ENCODE measurements at regions not wholly inside any gene's neighbourhood (a gene's known extent, or its start where the extent isn't known, plus 50 kb on each side); places are given as distances from the start of the nearest gene placed in this dataset.
"Not testable (repeated sequence)": the region's sequence is repeated elsewhere in the genome, so short reads cannot be mapped to it uniquely, and the experiment has no call there.

GRCh38 chr12:72995029-72995428, 722.9 kb downstream of the TRHDE start:
- DNase-seq (ENCODE audit: low spot score), result not testable (repeated sequence)
- intact Hi-C loops (cut with DNase I), result loop anchor here in 1 of 2 donors (5.0 kb wide), 1 partner anchor 97 kb away; no protein-coding TSS in a partner anchor

GRCh38 chr12:72995616-72996015, 723.4 kb downstream of the TRHDE start:
- DNase-seq (ENCODE audit: low spot score), result no peak
- intact Hi-C loops (cut with DNase I), result loop anchor here in 1 of 2 donors (5.0 kb wide), 1 partner anchor 97 kb away; no protein-coding TSS in a partner anchor

GRCh38 chr12:73001806-73002205, 729.6 kb downstream of the TRHDE start:
- DNase-seq (ENCODE audit: low spot score); intact Hi-C loops (cut with DNase I): not testable (repeated sequence)

GRCh38 chr12:73002504-73002903, 730.3 kb downstream of the TRHDE start:
- intact Hi-C loops (cut with DNase I); DNase-seq (ENCODE audit: low spot score): not testable (repeated sequence)

GRCh38 chr12:73009138-73009834, 737.1 kb downstream of the TRHDE start:
- DNase-seq (ENCODE audit: low spot score); intact Hi-C loops (cut with DNase I): not testable (repeated sequence)

GRCh38 chr12:73017981-73018380, 745.8 kb downstream of the TRHDE start:
- no peak for DNase-seq (ENCODE audit: low spot score)
- intact Hi-C loops (cut with DNase I), result no loop called here

GRCh38 chr12:73053893-73054292, 781.7 kb downstream of the TRHDE start:
- DNase-seq (ENCODE audit: low spot score), result no peak
- intact Hi-C loops (cut with DNase I), result no loop called here

- no peak for DNase-seq (ENCODE audit: low spot score)
- intact Hi-C loops (cut with DNase I), result no loop called here
Observed at GRCh38 chr12:73057428-73057827, 785.3 kb downstream of the TRHDE start.

- intact Hi-C loops (cut with DNase I), result no loop called here
- DNase-seq (ENCODE audit: low spot score), result no peak
Observed at GRCh38 chr12:73065913-73066312, 793.7 kb downstream of the TRHDE start.

GRCh38 chr12:73067616-73068015, 795.4 kb downstream of the TRHDE start:
- DNase-seq (ENCODE audit: low spot score), result no peak
- intact Hi-C loops (cut with DNase I), result no loop called here

GRCh38 chr12:73072214-73072613, 800.0 kb downstream of the TRHDE start:
- no peak for DNase-seq (ENCODE audit: low spot score)
- intact Hi-C loops (cut with DNase I), result no loop called here

GRCh38 chr12:73076760-73077159, 804.6 kb downstream of the TRHDE start:
- intact Hi-C loops (cut with DNase I), result no loop called here
- no peak for DNase-seq (ENCODE audit: low spot score)

- intact Hi-C loops (cut with DNase I), result no loop called here
- no peak for DNase-seq (ENCODE audit: low spot score)
Observed at GRCh38 chr12:73083736-73084135, 811.6 kb downstream of the TRHDE start.

GRCh38 chr12:73106296-73106695, 834.1 kb downstream of the TRHDE start:
- no peak for DNase-seq (ENCODE audit: low spot score)
- intact Hi-C loops (cut with DNase I), result no loop called here

GRCh38 chr12:73106896-73107295, 834.7 kb downstream of the TRHDE start:
- no peak for DNase-seq (ENCODE audit: low spot score)
- intact Hi-C loops (cut with DNase I), result no loop called here

- no peak for DNase-seq (ENCODE audit: low spot score)
- intact Hi-C loops (cut with DNase I), result no loop called here
Observed at GRCh38 chr12:73110816-73111215, 838.6 kb downstream of the TRHDE start.

- intact Hi-C loops (cut with DNase I), result no loop called here
- no peak for DNase-seq (ENCODE audit: low spot score)
Observed at GRCh38 chr12:73112035-73112816, 840.1 kb downstream of the TRHDE start.

- intact Hi-C loops (cut with DNase I), result no loop called here
- no peak for DNase-seq (ENCODE audit: low spot score)
Observed at GRCh38 chr12:73124480-73124879, 852.3 kb downstream of the TRHDE start.

GRCh38 chr12:73125148-73125547, 853.0 kb downstream of the TRHDE start:
- intact Hi-C loops (cut with DNase I), result no loop called here
- no peak for DNase-seq (ENCODE audit: low spot score)

GRCh38 chr12:73136386-73136785, 864.2 kb downstream of the TRHDE start:
- DNase-seq (ENCODE audit: low spot score), result no peak
- intact Hi-C loops (cut with DNase I), result no loop called here

GRCh38 chr12:73139642-73140041, 867.5 kb downstream of the TRHDE start:
- DNase-seq (ENCODE audit: low spot score); intact Hi-C loops (cut with DNase I): not testable (repeated sequence)

Data from posterior vena cava (tissue), 2 donors.